ENCODE measurements at regions not wholly inside any gene's neighbourhood (a gene's known extent, or its start where the extent isn't known, plus 50 kb on each side); places are given as distances from the start of the nearest gene placed in this dataset.
"Not testable (repeated sequence)": the region's sequence is repeated elsewhere in the genome, so short reads cannot be mapped to it uniquely, and the experiment has no call there.

GRCh38 chr16:59342669-59343068 lies 608.6 kb upstream of the GOT2 start:
- DNase-seq = no peak

- DNase-seq = no peak
Observed at GRCh38 chr16:59341368-59341767, 607.3 kb upstream of the GOT2 start.

DNA sequence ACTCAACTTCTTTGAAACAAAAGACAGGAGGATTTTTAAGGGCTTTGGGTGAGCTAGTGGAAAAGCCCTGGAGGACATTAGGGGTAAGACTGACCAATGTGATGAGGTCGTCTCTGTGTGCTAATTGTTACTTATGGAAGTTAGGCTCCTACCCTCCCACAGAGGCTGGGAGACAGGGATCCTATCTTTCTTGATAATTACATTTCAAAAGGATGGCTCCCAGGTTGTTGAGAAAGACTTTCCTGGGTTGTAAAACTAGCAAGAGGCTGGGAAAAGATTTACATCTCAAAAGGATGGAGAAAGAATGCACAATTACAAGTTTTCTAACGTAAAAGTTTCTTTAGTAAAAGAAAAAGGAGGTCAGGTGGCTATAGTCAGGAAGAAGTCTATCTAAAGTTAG lies 605.8 kb upstream of the GOT2 start:
- no peak for DNase-seq

DNA sequence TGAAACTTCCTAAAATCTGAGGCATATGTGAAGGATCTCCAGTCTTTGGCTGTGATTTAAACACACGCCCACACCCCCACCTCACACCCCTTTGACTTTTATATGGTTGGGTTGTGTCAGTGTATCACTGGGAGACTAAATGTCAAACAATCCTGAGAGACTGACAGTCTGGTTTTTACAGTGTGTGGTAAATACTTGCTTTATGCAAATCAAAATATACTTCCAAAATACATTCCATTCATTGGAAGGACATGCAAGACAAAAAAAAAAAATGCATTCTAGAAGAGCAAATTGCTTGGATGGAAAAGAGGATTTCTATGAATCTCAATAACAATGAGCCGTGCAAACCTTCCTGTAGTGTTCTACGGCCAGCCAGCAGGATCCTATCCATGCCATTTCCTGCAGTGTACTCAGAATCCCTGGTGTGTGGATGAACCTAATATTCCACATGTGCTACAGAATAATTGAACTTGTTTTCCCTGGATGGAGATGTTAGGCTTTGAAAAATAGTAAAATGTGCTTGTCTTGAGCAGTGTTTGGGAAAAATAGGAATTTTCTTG lies 602.1 kb upstream of the GOT2 start:
- DNase-seq = no peak

GRCh38 chr16:59331708-59332107 lies 597.6 kb upstream of the GOT2 start:
- not testable (repeated sequence) for DNase-seq

GRCh38 chr16:59330019-59330670 lies 596.0 kb upstream of the GOT2 start:
- DNase-seq = no peak

- DNase-seq = no peak
Observed at GRCh38 chr16:59328961-59329360, 594.8 kb upstream of the GOT2 start.

DNA sequence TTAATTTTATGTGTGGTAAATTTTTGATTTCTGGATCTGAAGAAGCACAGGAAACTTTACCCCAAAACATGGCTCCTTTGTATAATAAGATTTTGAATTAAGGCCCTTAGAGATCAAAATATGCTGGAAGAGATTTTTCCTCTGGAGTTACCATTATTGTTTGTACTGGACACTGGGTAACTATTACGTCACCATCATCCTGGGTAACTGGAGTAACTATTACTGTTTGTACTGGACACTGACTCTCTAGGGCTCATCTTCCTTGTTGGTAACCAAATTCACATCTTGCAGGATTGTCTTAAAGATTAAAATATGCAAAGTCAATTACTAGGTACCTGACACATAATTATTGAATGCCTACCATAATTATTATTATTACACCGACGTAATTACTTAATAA lies 593.8 kb upstream of the GOT2 start:
- no peak for DNase-seq

GRCh38 chr16:59326955-59327354 lies 592.8 kb upstream of the GOT2 start:
- no peak for DNase-seq

DNA sequence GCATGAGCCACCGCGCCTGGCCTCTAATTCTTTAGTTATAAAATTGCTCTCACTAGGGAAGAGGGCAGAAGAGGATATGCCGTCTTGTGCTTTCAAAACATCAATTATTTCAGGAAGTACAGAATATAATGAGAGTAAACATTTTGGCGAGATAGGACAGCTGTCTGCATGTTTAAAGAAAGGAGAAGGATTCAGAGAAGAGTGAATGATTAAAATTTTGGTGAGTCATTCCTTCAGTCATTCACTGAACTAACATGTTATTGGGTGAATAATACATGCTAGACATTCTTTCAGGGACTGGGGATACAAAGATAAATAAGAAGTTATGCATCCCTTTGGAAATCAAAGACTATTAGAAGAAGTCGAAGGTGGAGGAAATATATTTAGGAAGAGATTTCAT lies 590.3 kb upstream of the GOT2 start:
- DNase-seq = no peak

DNA sequence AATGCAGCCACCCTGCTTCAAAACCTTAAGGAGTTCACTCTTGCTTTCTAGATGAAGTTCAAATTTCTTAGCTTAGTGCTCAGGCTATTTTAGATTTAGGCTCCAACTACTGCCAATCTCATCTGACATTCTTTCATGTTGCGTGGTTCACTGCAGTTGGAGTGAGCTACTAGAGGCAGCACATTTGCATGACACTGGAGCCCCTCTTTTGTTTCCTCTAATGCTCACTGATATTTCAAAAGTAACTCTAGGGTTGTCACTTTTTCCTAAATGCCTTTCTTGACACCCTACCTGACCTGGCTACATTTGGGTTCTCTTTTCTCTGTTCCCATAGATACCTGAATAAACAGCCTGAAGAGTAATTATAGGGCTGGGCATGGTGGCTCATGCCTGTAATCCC lies 586.5 kb upstream of the GOT2 start:
- no peak for DNase-seq

GRCh38 chr16:59319871-59320270 lies 585.8 kb upstream of the GOT2 start:
- DNase-seq = no peak

GRCh38 chr16:59305850-59306249 lies 571.7 kb upstream of the GOT2 start:
- DNase-seq = no peak

DNA sequence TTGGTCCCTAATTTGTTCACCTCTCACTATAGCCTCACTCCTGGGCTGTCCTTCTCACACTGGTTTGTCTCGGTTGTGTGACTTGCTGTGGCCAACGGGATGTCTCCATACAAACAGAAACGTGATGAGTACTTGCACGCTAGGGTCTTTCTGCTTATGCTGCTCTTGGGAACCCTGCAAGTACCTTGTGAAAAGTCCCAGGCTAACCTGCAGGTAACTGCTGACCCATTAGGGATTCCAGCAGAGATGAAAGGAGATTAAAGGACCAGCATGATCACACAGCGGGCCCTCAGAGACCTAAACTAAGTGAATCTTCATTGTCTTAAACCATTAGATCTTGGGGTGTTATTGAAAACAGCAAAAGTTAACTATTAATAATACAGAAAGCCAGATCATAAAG lies 562.8 kb upstream of the GOT2 start:
- no peak for DNase-seq

DNA sequence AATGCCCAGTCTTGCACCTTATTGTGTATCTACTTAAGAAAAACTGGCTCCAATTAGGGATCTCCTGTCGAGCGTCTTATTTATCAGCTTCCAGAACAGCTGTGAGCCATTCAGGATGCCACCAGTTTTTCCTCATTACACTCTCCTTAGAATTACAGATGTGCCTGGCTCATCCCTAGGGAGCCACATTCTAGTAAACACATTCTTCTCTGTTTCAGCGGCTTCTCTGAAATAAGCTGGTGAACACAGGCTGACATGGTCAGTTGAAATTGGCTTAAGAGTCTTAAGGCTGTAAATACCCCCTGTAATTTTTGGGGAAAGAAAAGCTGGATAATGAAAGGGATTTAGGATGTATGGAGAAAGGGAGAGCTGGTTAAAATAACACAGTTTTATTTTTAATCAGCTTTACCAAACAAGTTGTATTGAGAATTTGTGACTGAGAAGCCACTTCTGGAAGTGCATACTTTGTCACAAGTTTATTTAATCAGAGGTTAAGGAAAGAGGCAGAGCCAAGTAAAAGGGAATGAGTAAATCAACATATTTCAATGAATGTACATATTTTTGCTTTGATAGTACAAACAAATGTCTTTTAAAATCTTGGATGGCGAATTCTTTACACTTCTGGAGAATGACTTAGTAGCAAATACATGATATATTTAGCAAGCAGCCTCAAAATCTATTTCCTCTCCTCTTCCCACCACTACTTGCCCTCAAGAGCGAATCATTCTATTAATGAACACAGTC lies 562.0 kb upstream of the GOT2 start:
- no peak for DNase-seq

DNA sequence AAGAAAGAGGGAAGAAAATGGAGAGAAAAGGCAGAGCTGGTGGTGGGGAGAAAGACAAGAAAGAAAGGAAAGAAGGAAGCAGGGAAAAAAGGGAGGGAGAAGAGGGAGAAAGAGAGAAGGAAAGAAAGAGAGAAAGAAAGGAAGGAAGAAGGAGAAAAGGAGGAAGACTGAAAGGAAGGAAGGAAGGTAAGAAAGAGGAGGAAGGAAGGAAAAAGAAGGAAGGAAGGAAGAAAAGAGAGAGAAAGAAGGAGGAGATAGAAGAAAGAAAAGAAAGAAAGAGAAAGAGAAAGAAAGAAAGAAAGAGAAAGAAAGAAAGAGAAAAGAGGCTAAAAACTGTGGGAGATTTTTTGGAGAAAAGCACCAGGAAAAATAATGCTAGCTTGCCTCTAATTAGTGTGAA lies 561.4 kb upstream of the GOT2 start:
- no peak for DNase-seq

- DNase-seq = no peak
Observed at GRCh38 chr16:59290718-59291117, 556.6 kb upstream of the GOT2 start.

- DNase-seq = no peak
Observed at GRCh38 chr16:59289151-59289550, 555.0 kb upstream of the GOT2 start.

DNA sequence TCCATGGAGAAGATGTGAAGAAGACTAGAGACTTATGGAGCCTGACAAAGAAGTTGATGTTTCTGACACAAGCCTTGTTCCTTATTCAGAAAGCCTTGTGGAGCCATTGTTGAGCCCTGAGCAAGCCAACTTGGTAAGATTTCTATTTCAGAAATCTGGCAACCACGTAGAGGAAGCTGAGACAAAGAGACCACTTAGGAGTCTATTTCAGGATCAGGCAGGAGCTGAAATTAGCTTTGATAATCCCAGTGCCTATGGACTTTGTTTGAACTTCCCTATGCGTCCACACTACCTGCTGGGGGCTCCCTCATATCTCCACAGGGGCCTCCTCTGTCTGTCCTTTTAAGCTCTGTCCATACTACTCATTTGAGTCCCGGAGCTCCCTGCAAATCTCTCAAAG lies 540.0 kb upstream of the GOT2 start:
- DNase-seq = no peak

DNA sequence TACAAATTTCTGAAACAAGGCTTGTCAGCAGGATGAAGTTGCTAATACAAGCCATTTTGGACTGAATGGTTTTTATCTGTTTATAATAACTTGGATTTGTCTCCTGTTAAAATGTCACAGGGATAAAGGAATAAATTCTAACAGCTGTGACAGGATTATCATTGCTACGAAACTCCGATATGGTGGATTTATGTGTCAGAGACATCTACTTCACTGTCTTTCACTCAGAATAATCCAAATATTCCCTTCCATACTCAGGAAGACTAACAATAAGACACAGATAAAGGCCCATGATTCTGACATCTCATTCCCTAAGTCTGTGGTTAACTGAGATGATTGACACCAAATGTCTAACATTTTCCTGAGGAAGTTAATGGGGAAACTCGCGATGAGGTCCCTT lies 529.8 kb upstream of the GOT2 start:
- no peak for DNase-seq

DNA sequence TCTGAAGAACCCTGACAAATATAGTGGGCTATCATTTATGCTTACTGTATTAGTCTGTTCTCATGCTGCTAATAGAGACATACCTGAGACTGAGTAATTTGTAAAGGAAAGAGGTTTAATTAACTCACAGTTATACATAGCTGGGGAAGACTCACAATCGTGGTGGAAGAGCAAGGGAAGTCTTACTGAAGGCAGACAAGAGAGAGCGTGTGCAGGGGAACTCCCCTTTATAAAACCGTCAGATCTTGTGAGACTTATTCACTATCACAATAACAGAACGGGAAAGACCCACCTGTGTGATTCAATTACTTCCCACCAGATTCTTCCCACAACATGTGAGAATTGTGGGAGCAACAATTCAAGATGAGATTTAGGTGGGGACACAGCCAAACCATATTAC lies 526.8 kb upstream of the GOT2 start:
- DNase-seq = no peak

DNA sequence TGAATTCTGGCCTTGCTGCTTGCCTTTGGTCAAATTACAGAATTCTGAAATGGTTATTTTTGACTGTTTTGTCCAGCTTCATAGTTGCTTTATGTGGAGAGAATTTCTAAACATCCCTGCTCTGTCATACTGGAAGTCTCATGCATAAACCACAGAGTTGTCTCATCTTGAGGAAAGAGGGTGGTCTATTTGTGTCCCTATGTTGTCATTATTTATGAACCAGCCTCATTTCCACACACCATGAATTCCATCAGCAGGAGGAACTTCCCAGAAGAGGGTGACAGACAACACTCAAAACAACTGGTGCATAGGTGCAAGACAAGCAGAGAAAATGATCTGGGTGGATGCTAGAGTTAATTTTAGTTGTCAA lies 525.8 kb upstream of the GOT2 start:
- no peak for DNase-seq

- DNase-seq = no peak
Observed at GRCh38 chr16:59259074-59259949, 525.2 kb upstream of the GOT2 start.

GRCh38 chr16:59252317-59252716 lies 518.2 kb upstream of the GOT2 start:
- DNase-seq = no peak

All from NCI-H446 treated with DMSO at 0.1 percent for 48 hours (cell line).